ENCODE measurements at regions not wholly inside any gene's neighbourhood (a gene's known extent, or its start where the extent isn't known, plus 50 kb on each side); places are given as distances from the start of the nearest gene placed in this dataset.

DNA sequence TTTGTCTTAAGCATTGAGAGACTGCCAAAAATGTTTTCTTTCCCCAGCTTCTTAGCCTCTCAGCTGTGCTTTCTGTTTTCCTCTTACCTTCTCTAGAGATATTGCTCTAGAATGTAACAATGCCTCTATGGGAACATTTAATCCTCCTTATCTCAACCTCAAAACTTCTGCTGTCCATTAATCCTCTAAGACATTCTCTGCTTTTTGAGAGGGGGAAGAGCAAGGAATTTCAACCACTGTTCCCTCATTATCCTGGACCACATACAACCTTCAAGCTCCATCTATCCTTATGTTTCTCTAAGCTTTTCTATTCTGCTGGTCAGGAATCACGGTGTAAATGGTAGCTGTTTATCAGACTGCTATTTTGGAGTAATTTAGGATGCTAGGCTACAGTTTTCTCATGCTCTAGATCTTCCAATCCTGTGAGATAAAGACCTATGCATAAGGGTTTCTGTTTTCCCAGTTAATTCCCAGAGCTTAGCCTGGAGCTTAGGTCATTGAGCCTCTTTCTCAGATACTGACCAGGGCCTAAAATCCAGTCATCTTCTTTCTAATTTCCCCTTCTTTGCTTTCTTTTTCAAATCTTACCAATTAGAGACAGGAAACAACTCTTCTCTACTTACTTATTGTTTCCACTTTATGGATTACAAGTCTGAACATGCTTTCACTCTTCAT is 282.0 kb downstream of the CALCRL start:
- Histone ChIP-seq H3K18ac (ENCODE audit: low read depth in 1 of 2, low read length in 2 of 2) (no peak overlapping the region), H3K14ac (ENCODE audit: low read length in 2 of 2) (no peak overlapping the region), H2AK5ac (ENCODE audit: low read length, severe bottlenecking) (no peak overlapping the region), H4K8ac (ENCODE audit: low read length) (no peak overlapping the region), H2BK12ac (ENCODE audit: low read length in 2 of 2) (no peak overlapping the region), H4K91ac (ENCODE audit: low read length) (no peak overlapping the region), H2BK15ac (ENCODE audit: low read depth, poor library complexity, severe bottlenecking) (no peak overlapping the region), H2AFZ (ENCODE audit: low read depth, low read length) (no peak overlapping the region), H3K27me3 (ENCODE audit: control insufficient read depth in 1 of 2, insufficient read depth in 1 of 2, low read length in 2 of 2) (no peaks in the 10 kb centered on the region), H3K79me1 (replicated peaks; ENCODE audit: low read length, poor library complexity, severe bottlenecking) (no peaks in the 10 kb centered on the region), H3K4ac (ENCODE audit: low read depth in 1 of 2, low read length in 2 of 2) (no peak overlapping the region), H3K4me1 (ENCODE audit: control insufficient read depth, insufficient read depth, low read depth, low read length) (no peaks in the 10 kb centered on the region), H3K23ac (ENCODE audit: low read length in 2 of 2) (no peak overlapping the region), H2BK120ac (ENCODE audit: low read depth, low read length) (no peak overlapping the region), H3K27ac (ENCODE audit: low read length, poor library complexity, severe bottlenecking) (no peak overlapping the region), H3K4me3 (ENCODE audit: insufficient read depth in 1 of 2, low read depth in 1 of 2, low read length in 2 of 2) (no peak overlapping the region), H3K4me2 (ENCODE audit: low read length, poor library complexity, severe bottlenecking) (no peak overlapping the region), H3K36me3 (ENCODE audit: control insufficient read depth in 1 of 2, insufficient read depth in 2 of 2, low read depth in 1 of 2, low read length in 2 of 2) (no peaks in the 10 kb centered on the region), H3K9ac (ENCODE audit: low read length) (no peak overlapping the region), H3K9me3 (ENCODE audit: control insufficient read depth, low read length) (no peaks in the 10 kb centered on the region), H2BK5ac (ENCODE audit: low read depth, low read length, poor library complexity, severe bottlenecking) (no peak overlapping the region)
- peak; percentile 26 for DNase-seq
- 80% methylated on average over 1 of the region's 1 CpG for WGBS

DNA sequence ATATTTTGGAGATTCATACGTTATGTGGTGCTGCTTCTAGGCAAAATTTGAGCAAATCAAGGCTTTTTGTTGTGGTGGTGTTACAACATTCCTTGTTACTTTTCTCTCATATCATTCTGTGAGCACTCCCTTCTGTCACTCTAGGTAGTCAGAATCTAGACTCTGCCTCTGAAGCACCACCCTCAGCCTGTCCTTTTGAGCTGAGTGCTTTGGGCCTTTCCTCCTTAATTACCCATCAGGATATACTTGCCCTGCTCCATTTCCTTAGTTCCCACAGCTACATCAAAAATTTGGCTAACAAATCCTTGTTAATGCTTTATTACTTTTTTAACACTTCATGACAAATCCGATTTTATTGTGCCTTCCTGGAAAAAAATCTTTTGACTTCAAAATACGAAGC is 289.6 kb downstream of the CALCRL start:
- Histone ChIP-seq H3K9ac (ENCODE audit: low read length) (no peak overlapping the region), H3K4me1 (ENCODE audit: control insufficient read depth, insufficient read depth, low read depth, low read length) (no peaks in the 10 kb centered on the region), H2AFZ (ENCODE audit: low read depth, low read length) (no peak overlapping the region), H4K8ac (ENCODE audit: low read length) (no peak overlapping the region), H3K4me3 (ENCODE audit: insufficient read depth in 1 of 2, low read depth in 1 of 2, low read length in 2 of 2) (no peak overlapping the region), H3K23ac (ENCODE audit: low read length in 2 of 2) (no peak overlapping the region), H2BK15ac (ENCODE audit: low read depth, poor library complexity, severe bottlenecking) (no peak overlapping the region), H3K9me3 (ENCODE audit: control insufficient read depth, low read length) (peaks cover 43% of the 10 kb centered on the region), H3K79me1 (replicated peaks; ENCODE audit: low read length, poor library complexity, severe bottlenecking) (no peaks in the 10 kb centered on the region), H2AK5ac (ENCODE audit: low read length, severe bottlenecking) (no peak overlapping the region), H3K4ac (ENCODE audit: low read depth in 1 of 2, low read length in 2 of 2) (no peak overlapping the region), H3K14ac (ENCODE audit: low read length in 2 of 2) (no peak overlapping the region), H3K36me3 (ENCODE audit: control insufficient read depth in 1 of 2, insufficient read depth in 2 of 2, low read depth in 1 of 2, low read length in 2 of 2) (no peaks in the 10 kb centered on the region), H3K4me2 (ENCODE audit: low read length, poor library complexity, severe bottlenecking) (no peak overlapping the region), H2BK5ac (ENCODE audit: low read depth, low read length, poor library complexity, severe bottlenecking) (no peak overlapping the region), H3K27ac (ENCODE audit: low read length, poor library complexity, severe bottlenecking) (no peak overlapping the region), H3K18ac (ENCODE audit: low read depth in 1 of 2, low read length in 2 of 2) (no peak overlapping the region), H2BK120ac (ENCODE audit: low read depth, low read length) (no peak overlapping the region), H4K91ac (ENCODE audit: low read length) (no peak overlapping the region), H2BK12ac (ENCODE audit: low read length in 2 of 2) (no peak overlapping the region), H3K27me3 (ENCODE audit: control insufficient read depth in 1 of 2, insufficient read depth in 1 of 2, low read length in 2 of 2) (no peaks in the 10 kb centered on the region)
- DNase-seq: no peak
- WGBS: 100% methylated on average over 1 of the region's 3 CpGs

DNA sequence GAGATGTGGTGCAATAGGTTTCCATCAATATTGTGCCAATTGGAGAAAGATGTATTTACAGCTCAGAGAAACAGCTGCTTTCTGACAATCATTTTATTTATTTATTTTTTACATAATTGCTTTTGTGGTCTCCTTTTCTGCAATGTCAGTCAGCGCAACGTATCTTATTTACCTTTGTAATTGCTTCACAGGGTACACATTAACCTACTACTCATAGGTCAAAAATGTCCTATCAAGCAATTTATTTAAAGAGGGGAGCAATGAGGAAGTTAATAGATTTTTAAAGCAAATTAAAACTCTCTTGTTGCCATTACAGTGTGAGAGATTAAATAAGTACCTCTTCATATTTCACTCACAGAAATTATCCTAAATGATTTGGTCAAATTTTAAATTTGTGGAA is 291.0 kb downstream of the CALCRL start:
- no peak overlapping the region for H3K18ac ChIP-seq (ENCODE audit: low read depth in 1 of 2, low read length in 2 of 2)
- no peak overlapping the region for H2BK5ac ChIP-seq (ENCODE audit: low read depth, low read length, poor library complexity, severe bottlenecking)
- no peaks in the 10 kb centered on the region for H3K4me1 ChIP-seq (ENCODE audit: control insufficient read depth, insufficient read depth, low read depth, low read length)
- H3K79me1 ChIP-seq (replicated peaks; ENCODE audit: low read length, poor library complexity, severe bottlenecking): no peaks in the 10 kb centered on the region
- H2BK120ac ChIP-seq (ENCODE audit: low read depth, low read length): no peak overlapping the region
- no peak overlapping the region for H2BK12ac ChIP-seq (ENCODE audit: low read length in 2 of 2)
- no peak overlapping the region for H3K14ac ChIP-seq (ENCODE audit: low read length in 2 of 2)
- no peak overlapping the region for H3K9ac ChIP-seq (ENCODE audit: low read length)
- H3K4ac ChIP-seq (ENCODE audit: low read depth in 1 of 2, low read length in 2 of 2): no peak overlapping the region
- H3K9me3 ChIP-seq (ENCODE audit: control insufficient read depth, low read length): peaks cover 43% of the 10 kb centered on the region
- H3K27ac ChIP-seq (ENCODE audit: low read length, poor library complexity, severe bottlenecking): no peak overlapping the region
- no peak overlapping the region for H3K4me3 ChIP-seq (ENCODE audit: insufficient read depth in 1 of 2, low read depth in 1 of 2, low read length in 2 of 2)
- WGBS: no CpG with 5 or more reads among the region's 2 CpGs
- H3K4me2 ChIP-seq (ENCODE audit: low read length, poor library complexity, severe bottlenecking): no peak overlapping the region
- H3K23ac ChIP-seq (ENCODE audit: low read length in 2 of 2): no peak overlapping the region
- H4K8ac ChIP-seq (ENCODE audit: low read length): no peak overlapping the region
- H2BK15ac ChIP-seq (ENCODE audit: low read depth, poor library complexity, severe bottlenecking): no peak overlapping the region
- no peak overlapping the region for H2AK5ac ChIP-seq (ENCODE audit: low read length, severe bottlenecking)
- DNase-seq: no peak
- H4K91ac ChIP-seq (ENCODE audit: low read length): no peak overlapping the region
- no peak overlapping the region for H2AFZ ChIP-seq (ENCODE audit: low read depth, low read length)
- no peaks in the 10 kb centered on the region for H3K27me3 ChIP-seq (ENCODE audit: control insufficient read depth in 1 of 2, insufficient read depth in 1 of 2, low read length in 2 of 2)
- H3K36me3 ChIP-seq (ENCODE audit: control insufficient read depth in 1 of 2, insufficient read depth in 2 of 2, low read depth in 1 of 2, low read length in 2 of 2): no peaks in the 10 kb centered on the region

DNA sequence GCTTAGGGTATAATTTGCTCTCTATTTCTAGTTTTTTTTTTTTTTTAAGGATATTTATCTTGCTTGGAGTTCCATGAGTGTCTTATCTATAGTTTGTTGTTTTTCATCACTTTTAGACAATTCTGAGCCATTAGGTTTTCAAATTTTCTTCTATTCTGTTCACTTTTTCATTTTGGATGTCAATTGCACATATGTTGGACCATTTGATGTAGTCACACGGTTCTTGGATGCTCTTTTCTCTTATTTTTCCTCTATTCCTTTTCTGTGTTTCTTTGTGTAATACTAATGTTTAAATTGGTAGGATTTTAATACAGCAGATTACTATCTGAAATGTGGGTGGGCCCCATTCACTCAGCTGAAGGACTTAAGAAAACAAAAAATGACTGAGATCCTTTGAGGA is 292.6 kb downstream of the CALCRL start:
- no peaks in the 10 kb centered on the region for H3K36me3 ChIP-seq (ENCODE audit: control insufficient read depth in 1 of 2, insufficient read depth in 2 of 2, low read depth in 1 of 2, low read length in 2 of 2)
- H3K27ac ChIP-seq (ENCODE audit: low read length, poor library complexity, severe bottlenecking): no peak overlapping the region
- H3K4me1 ChIP-seq (ENCODE audit: control insufficient read depth, insufficient read depth, low read depth, low read length): no peaks in the 10 kb centered on the region
- H3K14ac ChIP-seq (ENCODE audit: low read length in 2 of 2): no peak overlapping the region
- no peak overlapping the region for H3K18ac ChIP-seq (ENCODE audit: low read depth in 1 of 2, low read length in 2 of 2)
- H2AK5ac ChIP-seq (ENCODE audit: low read length, severe bottlenecking): no peak overlapping the region
- no peak overlapping the region for H3K23ac ChIP-seq (ENCODE audit: low read length in 2 of 2)
- H3K9me3 ChIP-seq (ENCODE audit: control insufficient read depth, low read length): peaks cover 43% of the 10 kb centered on the region
- H3K4me3 ChIP-seq (ENCODE audit: insufficient read depth in 1 of 2, low read depth in 1 of 2, low read length in 2 of 2): no peak overlapping the region
- H3K9ac ChIP-seq (ENCODE audit: low read length): no peak overlapping the region
- no peaks in the 10 kb centered on the region for H3K27me3 ChIP-seq (ENCODE audit: control insufficient read depth in 1 of 2, insufficient read depth in 1 of 2, low read length in 2 of 2)
- no peaks in the 10 kb centered on the region for H3K79me1 ChIP-seq (replicated peaks; ENCODE audit: low read length, poor library complexity, severe bottlenecking)
- WGBS: no CpG with 5 or more reads among the region's 1 CpG
- H2BK12ac ChIP-seq (ENCODE audit: low read length in 2 of 2): no peak overlapping the region
- H2BK15ac ChIP-seq (ENCODE audit: low read depth, poor library complexity, severe bottlenecking): no peak overlapping the region
- H4K8ac ChIP-seq (ENCODE audit: low read length): no peak overlapping the region
- DNase-seq: peak; percentile 20
- no peak overlapping the region for H2AFZ ChIP-seq (ENCODE audit: low read depth, low read length)
- H3K4me2 ChIP-seq (ENCODE audit: low read length, poor library complexity, severe bottlenecking): no peak overlapping the region
- no peak overlapping the region for H2BK5ac ChIP-seq (ENCODE audit: low read depth, low read length, poor library complexity, severe bottlenecking)
- no peak overlapping the region for H4K91ac ChIP-seq (ENCODE audit: low read length)
- no peak overlapping the region for H3K4ac ChIP-seq (ENCODE audit: low read depth in 1 of 2, low read length in 2 of 2)
- no peak overlapping the region for H2BK120ac ChIP-seq (ENCODE audit: low read depth, low read length)
